Upper lobe of left lung (tissue), 6 donors: ENCODE measurements at regions not wholly inside any gene's neighbourhood (a gene's known extent, or its start where the extent isn't known, plus 50 kb on each side); places are given as distances from the start of the nearest gene placed in this dataset.

Experiments
- ATAC-seq, 2 donors: fragments of 200-7000 bp; cut with Tn5 transposase; one replicate each; pipeline ENCODE4 v1.9.1; 2022; ENCODE audit warnings: mild to moderate bottlenecking in 2 of 2, moderate library complexity in 2 of 2; ENCODE audit not compliant: low FRiP score in 2 of 2
- DNase-seq, 2 donors: peaks; one replicate each; pipeline ENCODE4 v3.0.0-alpha.2; 2019 to 2020
- H3K27ac ChIP-seq, 4 donors: fragments of 200-600 bp; sonication (generic); one replicate each; pipeline ENCODE4 v1.5.1; 2016 to 2019
- H3K27me3 ChIP-seq, 4 donors: fragments of 200-600 bp; sonication (generic); one replicate each; pipeline ENCODE4 v1.5.1; 2017 to 2019
- H3K36me3 ChIP-seq, 4 donors: fragments of 200-600 bp; sonication (generic); one replicate each; pipeline ENCODE4 v1.5.1; 2016 to 2019
- H3K4me1 ChIP-seq, 4 donors: fragments of 200-600 bp; sonication (generic); one replicate each; pipeline ENCODE4 v1.5.1; 2018 to 2019
- H3K4me3 ChIP-seq, 4 donors: fragments of 200-600 bp; sonication (generic); one replicate each; pipeline ENCODE4 v1.5.1; 2017 to 2019; ENCODE audit warnings: mild to moderate bottlenecking in 2 of 4, moderate library complexity in 1 of 4
- H3K9me3 ChIP-seq, 4 donors: fragments of 200-600 bp; sonication (generic); one replicate each; pipeline ENCODE4 v1.5.1; 2018 to 2019
- EP300 ChIP-seq, 4 donors: sonication (generic); formaldehyde crosslinking; IDR thresholded peaks; one replicate each; pipeline ENCODE4 v1.5.1; 2017; ENCODE audit warnings: antibody characterized with exemption in 4 of 4, control low read depth in 2 of 4
- POLR2A ChIP-seq, 4 donors: fragments of 450-650 bp; IDR thresholded peaks; one replicate each; pipeline ENCODE4 v1.5.1; 2016 to 2017; ENCODE audit warnings: antibody characterized with exemption in 4 of 4, mild to moderate bottlenecking in 2 of 4
- POLR2AphosphoS5 ChIP-seq, 2 donors: sonication (generic); formaldehyde crosslinking; IDR thresholded peaks; one replicate each; pipeline ENCODE4 v1.5.1; 2017; ENCODE audit warnings: antibody characterized with exemption in 2 of 2
- WGBS, 2 donors: methylation state at CpG; one replicate each; pipeline ENCODE4 v1.1.5; 2017 to 2018; 5-methylcytosine and 5-hydroxymethylcytosine counted together
- small RNA-seq, 4 donors: library from RNA; depleted of rRNA; stranded (forward); fragments of <200 nt; gene quantifications; one replicate each; pipeline ENCODE3, GENCODE V24; 2016
- TF ChIP-seq, protein P1 (sequence below), 6 experiments: fragments of 450-650 bp in 4 of 6; fragments of 200-600 bp in 2 of 6; sonication (generic) in 2 of 6; IDR thresholded peaks; one replicate each; pipeline ENCODE4 v1.5.1; 2016 to 2019; ENCODE audit warnings: antibody characterized with exemption in 6 of 6
- donor health status: DM: no; HTN: no; CAD: no; lungs with moderate emphysema.
- donor health status: DM: no; HTN: yes; CAD: no; lungs with severe emphysema.

DNA sequence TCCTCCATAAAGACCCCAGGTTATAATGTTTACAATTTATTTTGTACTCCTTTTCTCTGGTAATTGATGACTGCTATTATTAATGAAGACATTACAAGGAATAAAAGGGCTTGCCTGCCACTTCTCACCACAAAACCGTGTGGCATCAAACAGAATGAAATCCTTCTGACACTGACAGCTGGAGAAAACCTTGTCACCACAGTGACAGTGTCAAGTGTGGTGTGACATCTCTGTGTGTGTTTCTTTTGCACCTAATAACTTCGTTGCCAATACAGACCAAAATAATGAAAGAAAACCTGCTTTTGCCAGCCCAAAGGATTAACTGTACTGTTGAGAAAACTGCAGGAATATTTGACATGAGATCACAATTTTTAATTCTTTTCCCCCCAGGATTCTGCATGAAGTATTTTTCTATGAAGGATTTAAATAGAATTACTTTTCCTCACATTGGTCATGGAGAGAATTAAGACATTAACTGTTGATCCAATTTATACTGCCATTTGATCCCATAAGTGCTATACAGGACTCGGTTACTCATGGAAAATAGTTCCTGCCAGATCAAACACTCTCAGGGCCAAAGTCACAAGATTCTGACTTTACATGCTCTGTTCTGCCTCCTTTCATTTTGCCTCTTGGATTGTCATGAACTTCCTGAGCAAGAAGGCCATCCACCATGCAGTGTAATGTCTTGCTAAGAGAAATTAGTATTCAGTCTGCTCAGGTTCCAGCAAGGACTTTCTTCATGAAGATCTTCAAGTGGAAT, 60.4 kb upstream of the IFNG-AS1 start:
- H3K36me3 ChIP-seq: no peaks in the 10 kb centered on the region
- ATAC-seq (peak in 1 of 2 donors; percentile 21), DNase-seq (no peak)
- no peak overlapping the region for H3K4me3 ChIP-seq
- H3K4me1 ChIP-seq: peaks cover 0 to 13% (median 2%) of the 10 kb centered on the region in 4 donors
- no peaks in the 10 kb centered on the region for H3K27me3 ChIP-seq
- H3K27ac ChIP-seq: no peak overlapping the region
- no peak for TF ChIP-seq EP300 (IDR thresholded peaks at IDR 0.05)
- WGBS, 2 donors: 56 to 67% methylated on average over 3 of the region's 3 CpGs
- no peaks in the 10 kb centered on the region for H3K9me3 ChIP-seq

DNA sequence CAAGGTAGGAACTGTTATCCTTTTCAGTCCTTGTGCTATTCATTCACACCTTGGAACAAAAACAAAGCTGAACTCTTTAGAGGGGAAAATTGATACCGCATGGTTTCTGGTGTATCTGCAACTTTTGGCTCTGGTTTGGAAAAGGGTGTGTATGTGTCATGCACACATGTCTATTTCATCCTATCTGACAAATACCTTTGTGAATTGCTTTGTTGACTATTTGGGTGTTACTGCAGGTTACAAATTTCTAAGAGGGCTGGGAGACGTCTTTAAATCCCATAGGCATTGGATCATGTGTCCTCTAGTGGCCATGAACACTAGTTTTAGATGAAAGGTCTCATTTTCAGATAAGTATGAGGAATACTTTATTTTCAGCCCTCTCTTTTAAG, 59.9 kb upstream of the IFNG-AS1 start:
- WGBS, 2 donors: 76 to 85% methylated on average over 2 of the region's 2 CpGs
- TF ChIP-seq POLR2A (IDR thresholded peaks at IDR 0.05): no peak
- TF ChIP-seq, protein P1, sequence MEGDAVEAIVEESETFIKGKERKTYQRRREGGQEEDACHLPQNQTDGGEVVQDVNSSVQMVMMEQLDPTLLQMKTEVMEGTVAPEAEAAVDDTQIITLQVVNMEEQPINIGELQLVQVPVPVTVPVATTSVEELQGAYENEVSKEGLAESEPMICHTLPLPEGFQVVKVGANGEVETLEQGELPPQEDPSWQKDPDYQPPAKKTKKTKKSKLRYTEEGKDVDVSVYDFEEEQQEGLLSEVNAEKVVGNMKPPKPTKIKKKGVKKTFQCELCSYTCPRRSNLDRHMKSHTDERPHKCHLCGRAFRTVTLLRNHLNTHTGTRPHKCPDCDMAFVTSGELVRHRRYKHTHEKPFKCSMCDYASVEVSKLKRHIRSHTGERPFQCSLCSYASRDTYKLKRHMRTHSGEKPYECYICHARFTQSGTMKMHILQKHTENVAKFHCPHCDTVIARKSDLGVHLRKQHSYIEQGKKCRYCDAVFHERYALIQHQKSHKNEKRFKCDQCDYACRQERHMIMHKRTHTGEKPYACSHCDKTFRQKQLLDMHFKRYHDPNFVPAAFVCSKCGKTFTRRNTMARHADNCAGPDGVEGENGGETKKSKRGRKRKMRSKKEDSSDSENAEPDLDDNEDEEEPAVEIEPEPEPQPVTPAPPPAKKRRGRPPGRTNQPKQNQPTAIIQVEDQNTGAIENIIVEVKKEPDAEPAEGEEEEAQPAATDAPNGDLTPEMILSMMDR (IDR thresholded peaks at IDR 0.05): no peak
- no peak for TF ChIP-seq EP300 (IDR thresholded peaks at IDR 0.05)
- TF ChIP-seq POLR2AphosphoS5 (IDR thresholded peaks at IDR 0.05): no peak

DNA sequence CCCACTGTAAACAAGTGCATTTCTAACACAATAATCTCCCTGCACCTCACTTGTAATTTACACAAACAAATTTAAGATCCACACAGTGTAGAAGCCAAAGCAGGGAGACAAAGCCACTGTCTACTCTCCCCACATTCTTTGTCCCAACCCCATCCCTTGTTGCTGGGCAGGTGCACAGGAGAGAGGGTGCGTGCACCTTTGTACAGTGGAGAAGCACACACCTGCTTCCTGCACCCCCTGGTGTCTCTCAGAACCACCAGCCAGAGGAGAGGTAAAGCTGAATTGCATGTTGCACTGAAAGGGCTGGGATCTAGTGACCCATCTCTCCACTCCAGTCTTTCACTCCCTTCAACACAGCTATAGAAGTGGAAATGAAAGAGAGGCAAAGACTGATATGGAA, 51.4 kb upstream of the IFNG-AS1 start:
- 86 to 100% methylated on average over 1 of the region's 1 CpG for WGBS, 2 donors
- no peaks in the 10 kb centered on the region for H3K9me3 ChIP-seq
- no peak overlapping the region for H3K4me3 ChIP-seq
- no peaks in the 10 kb centered on the region for H3K27me3 ChIP-seq
- H3K4me1 ChIP-seq: no peaks in the 10 kb centered on the region
- DNase-seq: no peak
- no peak overlapping the region for H3K27ac ChIP-seq
- no peaks in the 10 kb centered on the region for H3K36me3 ChIP-seq
- no peak for TF ChIP-seq POLR2AphosphoS5 (IDR thresholded peaks at IDR 0.05)
- TF ChIP-seq EP300 (IDR thresholded peaks at IDR 0.05): no peak
- TF ChIP-seq, protein P1 (IDR thresholded peaks at IDR 0.05): no peak
- TF ChIP-seq POLR2A (IDR thresholded peaks at IDR 0.05): no peak
- peak in 1 of 2 donors; percentile 53 for ATAC-seq

More for the DNA sequence above, 59.9 kb upstream of the IFNG-AS1 start:
- Histone ChIP-seq H3K36me3 (no peaks in the 10 kb centered on the region), H3K4me3 (no peak overlapping the region), H3K4me1 (peaks cover 0 to 13% (median 2%) of the 10 kb centered on the region in 4 donors), H3K27me3 (no peaks in the 10 kb centered on the region), H3K27ac (no peak overlapping the region), H3K9me3 (no peaks in the 10 kb centered on the region)
- ATAC-seq: peak in 1 of 2 donors; percentile 10
- no peak for DNase-seq

Small RNA genes lying in the stretch of these regions (small RNA-seq; reads per million reads assigned to genes)
- 0 reads per million in 4 donors for gene AC022513.1
